Kidney epithelial cell (primary cell): ENCODE measurements at regions not wholly inside any gene's neighbourhood (a gene's known extent, or its start where the extent isn't known, plus 50 kb on each side); places are given as distances from the start of the nearest gene placed in this dataset.
A peak's percentile ranks its signal among the peaks of the same experiment; 100 is the strongest.

Source experiments
- DNase-seq: peaks from one replicate; pipeline ENCODE4 v3.0.0-alpha.2; 2010; ENCODE audit warnings: low read depth
- H3K27me3 ChIP-seq: 2 replicates; pipeline ENCODE4 v1.6.0; 2011; ENCODE audit warnings: low read length; ENCODE audit not compliant: control insufficient read depth, insufficient read depth
- H3K36me3 ChIP-seq: 2 replicates; pipeline ENCODE4 v1.5.1; 2011; ENCODE audit warnings: low read length; ENCODE audit not compliant: control insufficient read depth, insufficient read depth
- H3K4me3 ChIP-seq: 2 replicates; pipeline ENCODE4 v1.5.1; 2011; ENCODE audit warnings: low read depth, mild to moderate bottlenecking, control low read depth, low read length
- CTCF ChIP-seq: IDR thresholded peaks from 2 replicates; pipeline ENCODE4 v1.5.1; 2011; ENCODE audit warnings: mild to moderate bottlenecking, moderate library complexity, low read length, control low read depth, inconsistent platforms; ENCODE audit not compliant: insufficient read depth, poor library complexity, severe bottlenecking

GRCh38 chr12:107400686-107401447 is 284.7 kb upstream of the PWP1 start:
- DNase-seq = no peak
- no peak for TF ChIP-seq CTCF
- Histone ChIP-seq H3K27me3 (no peaks in the 10 kb centered on the region), H3K36me3 (no peaks in the 10 kb centered on the region), H3K4me3 (no peak overlapping the region)

- DNase-seq = no peak
- peak; percentile 79 for TF ChIP-seq CTCF
These were observed 283.3 kb upstream of the PWP1 start for GRCh38 chr12:107402041-107403022.

GRCh38 chr12:107404981-107405380 is 280.6 kb upstream of the PWP1 start:
- Histone ChIP-seq H3K36me3 (no peaks in the 10 kb centered on the region), H3K27me3 (no peaks in the 10 kb centered on the region), H3K4me3 (no peak overlapping the region)
- TF ChIP-seq CTCF = peak; percentile 62
- no peak for DNase-seq

More at GRCh38 chr12:107402041-107403022, 283.3 kb upstream of the PWP1 start:
- H3K36me3 ChIP-seq = no peaks in the 10 kb centered on the region
- H3K4me3 ChIP-seq = no peak overlapping the region
- no peaks in the 10 kb centered on the region for H3K27me3 ChIP-seq

GRCh38 chr12:107405436-107405835 is 280.2 kb upstream of the PWP1 start:
- H3K27me3 ChIP-seq = no peaks in the 10 kb centered on the region
- H3K4me3 ChIP-seq = no peak overlapping the region
- no peaks in the 10 kb centered on the region for H3K36me3 ChIP-seq
- no peak for TF ChIP-seq CTCF
- no peak for DNase-seq

- Histone ChIP-seq H3K27me3 (no peaks in the 10 kb centered on the region), H3K4me3 (no peak overlapping the region), H3K36me3 (no peaks in the 10 kb centered on the region)
- no peak for DNase-seq
- TF ChIP-seq CTCF = no peak
These were observed 278.7 kb upstream of the PWP1 start for GRCh38 chr12:107406932-107407331.
